Keratinocyte (primary cell): ENCODE measurements at regions not wholly inside any gene's neighbourhood (a gene's known extent, or its start where the extent isn't known, plus 50 kb on each side); places are given as distances from the start of the nearest gene placed in this dataset.

Source experiments
- DNase-seq: peaks from one replicate; pipeline ENCODE4 v3.0.0-alpha.2; 2011; ENCODE audit warnings: low read depth, missing footprints, low spot score
- FAIRE-seq: peaks from 2 replicates; lab custom pipeline; 2011; peaks lifted over from hg19 to GRCh38; lab: Jason Lieb, UNC
- H2AFZ ChIP-seq: 2 replicates; pipeline ENCODE4 v1.6.0; 2012; ENCODE audit warnings: low read length, control low read depth, inconsistent platforms; ENCODE audit not compliant: control insufficient read depth
- H3K27ac ChIP-seq: 2 replicates; pipeline ENCODE4 v1.5.1; 2011; ENCODE audit warnings: low read length; ENCODE audit not compliant: control insufficient read depth, insufficient read depth
- H3K27me3 ChIP-seq: 3 replicates; pipeline ENCODE4 v1.6.0; 2011; ENCODE audit warnings: low read length; ENCODE audit not compliant: control insufficient read depth, insufficient read depth; ENCODE audit errors: extremely low read depth
- H3K36me3 ChIP-seq, 2 experiments: 2 replicates in 1 of 2; 3 replicates in 1 of 2; pipeline ENCODE4 v1.5.1; 2011; ENCODE audit warnings: low read length in 2 of 2, mild to moderate bottlenecking in 1 of 2; ENCODE audit not compliant: control insufficient read depth in 2 of 2, insufficient read depth in 2 of 2; ENCODE audit errors: extremely low read depth in 1 of 2
- H3K4me1 ChIP-seq: 3 replicates; pipeline ENCODE4 v1.5.1; 2011; ENCODE audit warnings: low read length; ENCODE audit not compliant: control insufficient read depth, insufficient read depth; ENCODE audit errors: extremely low read depth
- H3K4me2 ChIP-seq: 3 replicates; pipeline ENCODE4 v1.6.0; 2011; ENCODE audit warnings: low read depth, low read length; ENCODE audit not compliant: control insufficient read depth, insufficient read depth; ENCODE audit errors: extremely low read depth
- H3K4me3 ChIP-seq, 3 experiments: fragments of 200-600 bp in 1 of 3; sonication (generic) in 1 of 3; 2 replicates in 2 of 3; 3 replicates in 1 of 3; pipeline ENCODE4 v1.5.1; 2011 to 2016; ENCODE audit warnings: low read length in 3 of 3, mild to moderate bottlenecking in 3 of 3, control low read depth in 2 of 3, inconsistent platforms in 1 of 3, low read depth in 1 of 3, mixed read lengths in 1 of 3, mixed run types in 1 of 3, moderate library complexity in 1 of 3; ENCODE audit not compliant: control insufficient read depth in 2 of 3, insufficient read depth in 2 of 3; ENCODE audit errors: extremely low read depth in 1 of 3
- H3K79me2 ChIP-seq: 2 replicates; pipeline ENCODE4 v1.6.0; 2012; ENCODE audit warnings: low read length; ENCODE audit not compliant: control insufficient read depth, insufficient read depth
- H3K9ac ChIP-seq: 3 replicates; pipeline ENCODE4 v1.6.0; 2011; ENCODE audit warnings: low read length; ENCODE audit not compliant: control insufficient read depth, insufficient read depth; ENCODE audit errors: extremely low read depth
- H3K9me1 ChIP-seq: 3 replicates; pipeline ENCODE4 v1.6.0; 2011; ENCODE audit warnings: low read length; ENCODE audit not compliant: control insufficient read depth, insufficient read depth; ENCODE audit errors: extremely low read depth
- H3K9me3 ChIP-seq: 2 replicates; pipeline ENCODE4 v1.5.1; 2012; ENCODE audit warnings: low read depth, low read length; ENCODE audit not compliant: control insufficient read depth
- H4K20me1 ChIP-seq: 3 replicates; pipeline ENCODE4 v1.6.0; 2011; ENCODE audit warnings: low read length; ENCODE audit not compliant: control insufficient read depth, insufficient read depth; ENCODE audit errors: extremely low read depth
- CTCF ChIP-seq, 3 experiments: IDR thresholded peaks in 1 of 3; conservative IDR thresholded peaks in 1 of 3; optimal IDR thresholded peaks in 1 of 3; 2 replicates in 2 of 3; 3 replicates in 1 of 3; pipeline versions ENCODE3 to v1.5.1; 2011; ENCODE audit warnings: low read length in 3 of 3, mild to moderate bottlenecking in 3 of 3, moderate library complexity in 2 of 3, control low read depth in 1 of 3, inconsistent platforms in 1 of 3; ENCODE audit not compliant: insufficient read depth in 2 of 3; ENCODE audit errors: extremely low read depth in 1 of 3
- EZH2 ChIP-seq: IDR thresholded peaks from one replicate; pipeline ENCODE4 v1.6.1; 2012; ENCODE audit warnings: inconsistent platforms, mild to moderate bottlenecking, low read length, moderate library complexity
- dilution Hi-C: fragments of 300-500 bp; cut with MboI; formaldehyde crosslinking; loops from one replicate; pipeline ENCODE4 v1.7.0; 2020; ENCODE audit warnings: low sequenced_read_pairs; ENCODE audit not compliant: extremely low pct_ligation_motif_present

- Histone ChIP-seq H3K27ac (no peak overlapping the region), H3K9me3 (no peaks in the 10 kb centered on the region)
These were observed 58.2 kb upstream of the PKDCC start for GRCh38 chr2:41989501-41990180.

GRCh38 chr2:41990245-41990644 lies 57.6 kb upstream of the PKDCC start:
- no peak overlapping the region for H3K9ac ChIP-seq
- H3K79me2 ChIP-seq = no peaks in the 10 kb centered on the region
- H3K27me3 ChIP-seq = peaks cover 4% of the 10 kb centered on the region
- FAIRE-seq (no peak), DNase-seq (no peak)
- H4K20me1 ChIP-seq = no peaks in the 10 kb centered on the region
- no peak for TF ChIP-seq CTCF (optimal IDR thresholded peaks at IDR 0.05 in 1 of 3, IDR thresholded peaks at IDR 0.05 in 1 of 3, conservative IDR thresholded peaks at IDR 0.05 in 1 of 3; ENCODE audit: extremely low read depth in 1 of 3, insufficient read depth in 2 of 3, low read length in 3 of 3)
- no peak for TF ChIP-seq EZH2
- dilution Hi-C loops = no loop called here
- H3K4me3 ChIP-seq = no peak overlapping the region
- H3K9me3 ChIP-seq = no peaks in the 10 kb centered on the region
- H3K27ac ChIP-seq = no peak overlapping the region
- no peak overlapping the region for H2AFZ ChIP-seq
- H3K4me1 ChIP-seq = no peaks in the 10 kb centered on the region
- no peaks in the 10 kb centered on the region for H3K9me1 ChIP-seq
- H3K4me2 ChIP-seq = no peak overlapping the region
- H3K36me3 ChIP-seq = no peaks in the 10 kb centered on the region

More at GRCh38 chr2:41989501-41990180, 58.2 kb upstream of the PKDCC start:
- H3K4me2 ChIP-seq = no peak overlapping the region
- H3K79me2 ChIP-seq = no peaks in the 10 kb centered on the region
- H2AFZ ChIP-seq = no peak overlapping the region
- no peak overlapping the region for H3K4me3 ChIP-seq
- no peaks in the 10 kb centered on the region for H3K36me3 ChIP-seq
- DNase-seq = no peak
- peaks cover 4% of the 10 kb centered on the region for H3K27me3 ChIP-seq
- no peaks in the 10 kb centered on the region for H4K20me1 ChIP-seq
- TF ChIP-seq EZH2 = no peak
- no peak for TF ChIP-seq CTCF (optimal IDR thresholded peaks at IDR 0.05 in 1 of 3, IDR thresholded peaks at IDR 0.05 in 1 of 3, conservative IDR thresholded peaks at IDR 0.05 in 1 of 3; ENCODE audit: extremely low read depth in 1 of 3, insufficient read depth in 2 of 3, low read length in 3 of 3)
- H3K9ac ChIP-seq = no peak overlapping the region
- FAIRE-seq = no peak
- no peaks in the 10 kb centered on the region for H3K4me1 ChIP-seq
- dilution Hi-C loops = no loop called here
- no peaks in the 10 kb centered on the region for H3K9me1 ChIP-seq
